H9 (cell line): ENCODE measurements at regions not wholly inside any gene's neighbourhood (a gene's known extent, or its start where the extent isn't known, plus 50 kb on each side); places are given as distances from the start of the nearest gene placed in this dataset.

Experiments used
- DNase-seq: peaks from one replicate; pipeline ENCODE4 v3.0.0-alpha.2; 2017
- H2AFZ ChIP-seq: one replicate; pipeline ENCODE4 v1.6.1; 2013; ENCODE audit warnings: mild to moderate bottlenecking, low read length, control low read depth, moderate library complexity
- H2AK5ac ChIP-seq: 2 replicates; pipeline ENCODE4 v1.6.1; 2013; ENCODE audit warnings: low read length, control low read depth, mixed read lengths; ENCODE audit not compliant: insufficient read length
- H2BK120ac ChIP-seq: one replicate; pipeline ENCODE4 v1.6.1; 2013; ENCODE audit warnings: low read depth, mild to moderate bottlenecking, low read length, control low read depth, inconsistent platforms; ENCODE audit not compliant: poor library complexity, severe bottlenecking
- H2BK12ac ChIP-seq: 2 replicates; pipeline ENCODE4 v1.6.1; 2013; ENCODE audit warnings: low read length, control low read depth, mixed read lengths, low read depth; ENCODE audit not compliant: insufficient read length
- H2BK15ac ChIP-seq: 2 replicates; pipeline ENCODE4 v1.6.1; 2013; ENCODE audit warnings: low read depth, low read length, control low read depth
- H2BK20ac ChIP-seq: one replicate; pipeline ENCODE4 v1.6.1; 2013; ENCODE audit warnings: low read depth, mild to moderate bottlenecking, low read length, control low read depth, inconsistent platforms; ENCODE audit not compliant: poor library complexity, severe bottlenecking
- H2BK5ac ChIP-seq: 2 replicates; pipeline ENCODE4 v1.6.1; 2013; ENCODE audit warnings: low read length, control low read depth, mixed read lengths; ENCODE audit not compliant: insufficient read length
- H3K14ac ChIP-seq: 2 replicates; pipeline ENCODE4 v1.6.1; 2013; ENCODE audit warnings: low read length, control low read depth; ENCODE audit not compliant: insufficient read depth
- H3K18ac ChIP-seq: 2 replicates; pipeline ENCODE4 v1.6.1; 2013; ENCODE audit warnings: low read depth, mild to moderate bottlenecking, mixed read lengths, low read length, control low read depth; ENCODE audit not compliant: insufficient read length
- H3K23ac ChIP-seq: 2 replicates; pipeline ENCODE4 v1.6.1; 2013; ENCODE audit warnings: low read length, control low read depth, mixed read lengths, low read depth; ENCODE audit not compliant: insufficient read length
- H3K23me2 ChIP-seq: 2 replicates; pipeline ENCODE4 v1.6.1; 2013; ENCODE audit warnings: low read depth, mild to moderate bottlenecking, mixed read lengths, low read length, control low read depth; ENCODE audit not compliant: insufficient read length, poor library complexity, severe bottlenecking
- H3K27ac ChIP-seq: 2 replicates; pipeline ENCODE4 v1.5.1; 2013; ENCODE audit warnings: low read length, control low read depth, mixed read lengths, low read depth; ENCODE audit not compliant: insufficient read length
- H3K27me3 ChIP-seq: 2 replicates; pipeline ENCODE4 v1.6.1; 2013; ENCODE audit warnings: low read length, control low read depth, inconsistent platforms; ENCODE audit not compliant: insufficient read depth
- H3K4ac ChIP-seq: 2 replicates; pipeline ENCODE4 v1.6.1; 2013; ENCODE audit warnings: low read depth, mild to moderate bottlenecking, control low read depth, inconsistent platforms, low read length, moderate library complexity
- H3K4me1 ChIP-seq: 2 replicates; pipeline ENCODE4 v1.6.1; 2013; ENCODE audit warnings: low read length, control low read depth, inconsistent platforms; ENCODE audit not compliant: insufficient read depth
- H3K4me2 ChIP-seq: 2 replicates; pipeline ENCODE4 v1.6.1; 2013; ENCODE audit warnings: low read length, control low read depth, mixed read lengths; ENCODE audit not compliant: insufficient read length, insufficient read depth
- H3K56ac ChIP-seq: 2 replicates; pipeline ENCODE4 v1.6.1; 2013; ENCODE audit warnings: low read depth, mild to moderate bottlenecking, mixed read lengths, low read length, control low read depth; ENCODE audit not compliant: insufficient read length
- H3K79me1 ChIP-seq: 2 replicates; pipeline ENCODE4 v1.6.1; 2013; ENCODE audit warnings: low read depth, mild to moderate bottlenecking, moderate library complexity, low read length, control low read depth, inconsistent platforms; ENCODE audit not compliant: insufficient read depth, poor library complexity, severe bottlenecking
- H3K79me2 ChIP-seq: 2 replicates; pipeline ENCODE4 v1.6.1; 2013; ENCODE audit warnings: low read length, control low read depth, inconsistent platforms; ENCODE audit not compliant: insufficient read depth
- H3K9ac ChIP-seq: 2 replicates; pipeline ENCODE4 v1.6.1; 2013; ENCODE audit warnings: low read length, control low read depth, mixed read lengths; ENCODE audit not compliant: insufficient read length; ENCODE audit errors: extremely low read depth
- H3K9me3 ChIP-seq: one replicate; pipeline ENCODE4 v1.6.1; 2013; ENCODE audit warnings: low read depth, low read length, inconsistent platforms; ENCODE audit not compliant: control insufficient read depth
- H3T11ph ChIP-seq: one replicate; pipeline ENCODE4 v1.6.1; 2013; ENCODE audit warnings: mild to moderate bottlenecking, low read length, control low read depth, inconsistent platforms
- H4K20me1 ChIP-seq: one replicate; pipeline ENCODE4 v1.6.1; 2013; ENCODE audit not compliant: control insufficient read depth, insufficient read length, insufficient read depth
- H4K5ac ChIP-seq: 2 replicates; pipeline ENCODE4 v1.6.1; 2013; ENCODE audit warnings: low read depth, mild to moderate bottlenecking, mixed read lengths, low read length, control low read depth; ENCODE audit not compliant: insufficient read length
- H4K8ac ChIP-seq: replicated peaks from 2 replicates; pipeline ENCODE4 v1.6.1; 2013; ENCODE audit warnings: low read length, control low read depth, mixed read lengths, low read depth; ENCODE audit not compliant: insufficient read length
- H4K91ac ChIP-seq: 2 replicates; pipeline ENCODE4 v1.6.1; 2013; ENCODE audit warnings: low read depth, mild to moderate bottlenecking, moderate library complexity, mixed read lengths, low read length, control low read depth; ENCODE audit not compliant: insufficient read length
- H3K27ac Mint-ChIP-seq, 3 experiments: 2 replicates in 2 of 3; 3 replicates in 1 of 3; pipeline ENCODE4 v1.8.0; 2020 to 2021; ENCODE audit warnings: mixed read lengths in 3 of 3, mild to moderate bottlenecking in 1 of 3, moderate library complexity in 1 of 3
- H3K27me3 Mint-ChIP-seq: 2 replicates; pipeline ENCODE4 v1.8.0; 2021; ENCODE audit warnings: low read depth, mild to moderate bottlenecking, moderate library complexity, mixed read lengths
- H3K36me3 Mint-ChIP-seq, 3 experiments: 2 replicates in 2 of 3; 3 replicates in 1 of 3; pipeline ENCODE4 v1.8.0; 2020 to 2021; ENCODE audit warnings: low read depth in 3 of 3, mixed read lengths in 3 of 3; ENCODE audit not compliant: insufficient read depth in 1 of 3
- H3K4me1 Mint-ChIP-seq, 2 experiments: 2 replicates each; pipeline ENCODE4 v1.8.0; 2020; ENCODE audit warnings: mixed read lengths in 2 of 2
- H3K4me3 Mint-ChIP-seq, 2 experiments: 2 replicates in 1 of 2; 3 replicates in 1 of 2; pipeline ENCODE4 v1.8.0; 2020 to 2021; ENCODE audit warnings: mild to moderate bottlenecking in 2 of 2, mixed read lengths in 2 of 2, moderate library complexity in 1 of 2
- H3K9me3 Mint-ChIP-seq, 2 experiments: 2 replicates in 1 of 2; 3 replicates in 1 of 2; pipeline ENCODE4 v1.8.0; 2020; ENCODE audit warnings: mild to moderate bottlenecking in 2 of 2, mixed read lengths in 2 of 2, moderate library complexity in 1 of 2
- CTCF ChIP-seq: fragments of 200-600 bp; sonication (generic); conservative IDR thresholded peaks from 3 replicates; pipeline ENCODE4 v1.8.0; 2021; ENCODE audit warnings: antibody characterized with exemption, mild to moderate bottlenecking
- WGBS: extraction: QIAGEN DNeasy Blood & Tissue Kit; methylation state at CpG from one replicate; pipeline ENCODE4 v1.1.7; 2013; ENCODE audit warnings: missing lambda C conversion rate, low lambda C conversion rate, mixed read lengths; ENCODE audit not compliant: insufficient read length; ENCODE audit errors: extremely low coverage; 5-methylcytosine and 5-hydroxymethylcytosine counted together

DNA sequence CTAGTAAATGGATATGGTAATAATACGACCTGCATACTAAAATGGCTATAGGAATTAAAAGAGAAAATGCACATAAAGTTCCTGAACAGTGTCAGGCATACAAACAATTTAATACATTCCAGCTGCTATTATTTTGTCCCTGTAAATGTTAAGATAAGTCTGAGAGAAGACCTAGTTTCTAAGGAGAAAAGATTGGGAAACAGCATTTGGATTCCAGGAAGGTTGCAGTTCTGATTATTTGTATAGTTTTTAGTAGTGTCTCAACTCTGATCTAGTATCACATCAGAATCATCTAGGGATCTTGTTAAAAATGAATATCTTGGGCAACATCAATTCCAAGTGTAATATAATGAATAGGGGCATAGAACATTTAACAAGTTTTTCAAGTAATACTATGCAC is 905.7 kb downstream of the NSUN3 start:
- TF ChIP-seq CTCF, result no peak
- no peak overlapping the region for H2AFZ ChIP-seq
- no peak overlapping the region for H2BK12ac ChIP-seq
- H2BK120ac ChIP-seq, result no peak overlapping the region
- no peaks in the 10 kb centered on the region for H3K23me2 ChIP-seq
- H2BK20ac ChIP-seq, result no peak overlapping the region
- Mint-ChIP-seq H3K4me1 (0 out of 4 replicates have a peak, but pooled peaks cover 0 to 1% of the 10 kb centered on the region in 2 experiments), H3K4me3 (no peak overlapping the region), H3K27me3 (no peaks in the 10 kb centered on the region), H3K36me3 (peaks cover 0 to 2% (median 0%) of the 10 kb centered on the region in 3 experiments; a peak in 3 of 7 replicates), H3K9me3 (peaks cover 2 to 5% of the 10 kb centered on the region in 2 experiments; a peak in 3 of 5 replicates), H3K27ac (no peak overlapping the region)
- H3K56ac ChIP-seq, result no peak overlapping the region
- no peaks in the 10 kb centered on the region for H3K4me1 ChIP-seq
- no peak overlapping the region for H2BK5ac ChIP-seq
- H3T11ph ChIP-seq, result no peak overlapping the region
- H2BK15ac ChIP-seq, result no peak overlapping the region
- no peak overlapping the region for H3K27ac ChIP-seq
- no peak for DNase-seq
- WGBS, result no CpG with 5 or more reads among the region's 1 CpG
- H3K4ac ChIP-seq, result no peak overlapping the region
- H4K20me1 ChIP-seq, result no peaks in the 10 kb centered on the region
- H4K5ac ChIP-seq, result no peak overlapping the region
- H4K91ac ChIP-seq, result no peak overlapping the region
- no peaks in the 10 kb centered on the region for H3K27me3 ChIP-seq
- no peak overlapping the region for H3K18ac ChIP-seq
- no peak overlapping the region for H4K8ac ChIP-seq
- no peak overlapping the region for H3K9ac ChIP-seq
- H3K4me2 ChIP-seq, result no peak overlapping the region
- no peak overlapping the region for H2AK5ac ChIP-seq
- no peaks in the 10 kb centered on the region for H3K9me3 ChIP-seq
- H3K14ac ChIP-seq, result no peak overlapping the region
- no peaks in the 10 kb centered on the region for H3K79me2 ChIP-seq
- no peak overlapping the region for H3K23ac ChIP-seq
- no peaks in the 10 kb centered on the region for H3K79me1 ChIP-seq
